ENCODE measurements at regions not wholly inside any gene's neighbourhood (a gene's known extent, or its start where the extent isn't known, plus 50 kb on each side); places are given as distances from the start of the nearest gene placed in this dataset.

DNA sequence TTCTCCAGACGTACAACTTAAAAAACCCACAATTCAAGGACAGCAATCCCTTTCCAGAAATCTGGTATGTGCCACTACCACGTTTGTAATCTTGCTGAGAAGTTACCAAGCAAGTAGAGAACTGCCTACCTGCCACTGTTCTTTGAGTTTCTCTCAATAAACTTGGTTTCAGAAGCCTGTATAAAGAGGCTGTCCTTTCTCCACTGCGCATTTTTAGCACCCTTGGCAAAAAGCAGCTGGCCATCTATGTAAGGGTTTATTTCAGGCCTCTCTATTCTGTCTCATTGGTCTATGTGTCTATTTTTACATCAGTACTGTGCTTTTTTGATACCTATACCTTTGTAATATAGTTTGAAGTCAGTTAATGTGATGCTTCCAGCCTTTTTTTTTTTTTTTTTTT, 665.1 kb upstream of the BRINP3 start:
- TF ChIP-seq, protein P1, sequence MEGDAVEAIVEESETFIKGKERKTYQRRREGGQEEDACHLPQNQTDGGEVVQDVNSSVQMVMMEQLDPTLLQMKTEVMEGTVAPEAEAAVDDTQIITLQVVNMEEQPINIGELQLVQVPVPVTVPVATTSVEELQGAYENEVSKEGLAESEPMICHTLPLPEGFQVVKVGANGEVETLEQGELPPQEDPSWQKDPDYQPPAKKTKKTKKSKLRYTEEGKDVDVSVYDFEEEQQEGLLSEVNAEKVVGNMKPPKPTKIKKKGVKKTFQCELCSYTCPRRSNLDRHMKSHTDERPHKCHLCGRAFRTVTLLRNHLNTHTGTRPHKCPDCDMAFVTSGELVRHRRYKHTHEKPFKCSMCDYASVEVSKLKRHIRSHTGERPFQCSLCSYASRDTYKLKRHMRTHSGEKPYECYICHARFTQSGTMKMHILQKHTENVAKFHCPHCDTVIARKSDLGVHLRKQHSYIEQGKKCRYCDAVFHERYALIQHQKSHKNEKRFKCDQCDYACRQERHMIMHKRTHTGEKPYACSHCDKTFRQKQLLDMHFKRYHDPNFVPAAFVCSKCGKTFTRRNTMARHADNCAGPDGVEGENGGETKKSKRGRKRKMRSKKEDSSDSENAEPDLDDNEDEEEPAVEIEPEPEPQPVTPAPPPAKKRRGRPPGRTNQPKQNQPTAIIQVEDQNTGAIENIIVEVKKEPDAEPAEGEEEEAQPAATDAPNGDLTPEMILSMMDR (IDR thresholded peaks at IDR 0.05), result no peak
- no peaks in the 10 kb centered on the region for H3K27me3 ChIP-seq (ENCODE audit: insufficient read depth in 3 of 3, low read length in 2 of 3)
- 40 to 58% (median 52%) methylated on average over 3 of the region's 3 CpGs for WGBS, 3 donors
- no peak overlapping the region for H3K4me3 ChIP-seq
- no peak for DNase-seq
- ATAC-seq, result no peak
- no peak overlapping the region for H3K27ac ChIP-seq
- H3K4me1 ChIP-seq, result no peaks in the 10 kb centered on the region
- intact Hi-C loops (cut with DNase I), result no loop called here
- no peaks in the 10 kb centered on the region for H3K9me3 ChIP-seq
- H3K36me3 ChIP-seq (ENCODE audit: insufficient read depth in 1 of 2, low read depth in 1 of 2), result no peaks in the 10 kb centered on the region

DNA sequence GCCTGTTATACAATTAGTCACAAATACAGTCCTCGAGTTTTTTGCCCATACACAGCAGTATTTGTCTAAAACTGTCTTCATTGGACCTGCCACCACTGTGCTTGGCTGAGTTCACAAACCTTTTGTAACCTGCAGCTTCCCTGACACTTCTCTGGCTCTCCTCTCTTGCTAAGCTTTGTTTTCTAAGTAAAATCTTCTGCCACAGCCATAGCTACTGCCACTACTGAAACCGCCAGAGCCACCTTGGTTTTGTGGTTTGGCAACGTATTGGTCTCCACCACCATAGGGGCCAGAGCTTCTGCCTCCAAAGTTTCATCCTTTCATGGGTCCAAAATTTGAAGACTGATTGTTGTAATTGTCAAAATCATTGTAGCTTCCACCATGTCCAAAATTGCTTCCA, 668.2 kb upstream of the BRINP3 start:
- DNase-seq (no peak), ATAC-seq (no peak)
- intact Hi-C loops (cut with DNase I), result no loop called here
- H3K9me3 ChIP-seq, result no peaks in the 10 kb centered on the region
- H3K36me3 ChIP-seq (ENCODE audit: insufficient read depth in 1 of 2, low read depth in 1 of 2), result no peaks in the 10 kb centered on the region
- WGBS, 3 donors, result 76 to 86% (median 85%) methylated on average over 3 of the region's 3 CpGs
- H3K27me3 ChIP-seq (ENCODE audit: insufficient read depth in 3 of 3, low read length in 2 of 3), result no peaks in the 10 kb centered on the region
- no peak overlapping the region for H3K4me3 ChIP-seq
- TF ChIP-seq, protein P1 (IDR thresholded peaks at IDR 0.05), result no peak
- H3K4me1 ChIP-seq, result no peaks in the 10 kb centered on the region
- no peak overlapping the region for H3K27ac ChIP-seq

DNA sequence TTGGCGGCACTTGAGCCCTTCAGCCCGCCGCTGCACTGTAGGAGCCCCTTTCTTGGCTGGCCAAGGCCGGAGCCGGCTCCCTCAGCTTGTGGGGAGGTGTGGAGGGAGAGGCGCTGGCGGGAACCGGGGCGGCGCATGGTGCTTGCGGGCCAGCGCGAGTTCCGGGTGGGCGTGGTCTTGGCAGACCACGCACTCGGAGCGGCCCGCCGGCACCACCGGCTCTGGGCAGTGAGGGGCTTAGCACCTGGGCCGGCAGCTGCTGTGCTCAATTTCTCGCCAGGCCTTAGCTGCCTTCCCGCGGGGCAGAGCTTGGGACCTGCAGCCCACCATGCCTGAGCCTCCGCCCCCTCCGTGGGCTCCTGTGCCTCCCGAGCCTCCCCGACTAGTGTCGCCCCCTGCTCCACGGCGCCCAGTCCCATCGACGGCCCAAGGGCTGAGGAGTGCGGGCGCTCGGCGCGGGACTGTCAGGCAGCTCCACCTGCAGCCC, 673.7 kb upstream of the BRINP3 start:
- intact Hi-C loops (cut with DNase I), result no loop called here
- H3K27ac ChIP-seq, result no peak overlapping the region
- H3K9me3 ChIP-seq, result no peaks in the 10 kb centered on the region
- WGBS, 3 donors, result 90 to 95% (median 93%) methylated on average over 30 to 39 of the region's 39 CpGs
- no peak overlapping the region for H3K4me3 ChIP-seq
- DNase-seq (peak; percentile 15 to 35), ATAC-seq (no peak)
- no peaks in the 10 kb centered on the region for H3K36me3 ChIP-seq (ENCODE audit: insufficient read depth in 1 of 2, low read depth in 1 of 2)
- H3K27me3 ChIP-seq (ENCODE audit: insufficient read depth in 3 of 3, low read length in 2 of 3), result no peaks in the 10 kb centered on the region
- TF ChIP-seq, protein P1 (IDR thresholded peaks at IDR 0.05), result no peak
- H3K4me1 ChIP-seq, result no peaks in the 10 kb centered on the region

DNA sequence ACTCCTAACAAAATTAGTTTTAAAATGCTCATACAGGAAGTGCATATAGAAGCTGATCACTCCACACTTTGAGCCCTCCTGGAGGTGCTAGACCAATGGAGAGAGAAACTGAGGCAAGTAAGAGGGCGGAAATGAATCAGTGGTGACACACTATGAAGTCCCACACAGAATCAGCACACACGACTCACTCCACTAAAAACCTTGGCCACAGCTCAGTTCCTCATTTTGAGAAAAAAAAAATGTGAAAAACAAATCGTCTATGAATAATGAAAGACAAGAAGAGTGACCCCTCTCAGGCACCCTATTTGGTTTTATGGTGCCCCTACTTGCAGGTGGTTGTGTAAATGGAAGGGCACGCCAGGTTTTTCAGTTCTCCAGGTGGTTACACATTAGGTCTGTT, 675.1 kb upstream of the BRINP3 start:
- DNase-seq, result no peak
- WGBS, 3 donors, result 77 to 79% (median 77%) methylated on average over 4 of the region's 4 CpGs

DNA sequence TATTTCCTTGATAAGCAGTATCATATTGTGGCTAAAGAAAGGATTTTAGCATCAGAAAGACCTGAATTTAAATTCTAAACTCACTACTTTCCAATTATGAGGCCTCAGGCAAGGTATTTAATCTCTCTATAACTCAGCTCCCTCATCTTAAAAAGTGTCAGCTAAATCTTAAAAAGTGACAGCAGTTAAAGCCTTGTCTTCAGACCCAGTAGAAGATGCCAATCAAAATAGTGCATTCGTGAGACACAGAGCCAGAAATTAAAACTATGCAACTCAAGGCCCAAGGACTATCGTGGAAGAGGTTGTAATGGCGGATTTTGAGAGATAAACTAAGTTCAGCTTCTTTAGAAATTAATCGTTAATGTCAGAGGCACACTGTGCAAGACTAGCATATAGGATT, 677.5 kb upstream of the BRINP3 start:
- H3K4me1 ChIP-seq, result no peaks in the 10 kb centered on the region
- no peak overlapping the region for H3K4me3 ChIP-seq
- DNase-seq (no peak), ATAC-seq (no peak)
- H3K27me3 ChIP-seq (ENCODE audit: insufficient read depth in 3 of 3, low read length in 2 of 3), result no peaks in the 10 kb centered on the region
- peaks cover 5% of the 10 kb centered on the region for H3K9me3 ChIP-seq
- intact Hi-C loops (cut with DNase I), result no loop called here
- H3K36me3 ChIP-seq (ENCODE audit: insufficient read depth in 1 of 2, low read depth in 1 of 2), result no peaks in the 10 kb centered on the region
- 49 to 70% (median 66%) methylated on average over 4 of the region's 4 CpGs for WGBS, 3 donors
- H3K27ac ChIP-seq, result no peak overlapping the region
- TF ChIP-seq, protein P1 (IDR thresholded peaks at IDR 0.05), result no peak

More for the DNA sequence above, 675.1 kb upstream of the BRINP3 start:
- H3K27ac ChIP-seq, result no peak overlapping the region
- H3K4me1 ChIP-seq, result no peaks in the 10 kb centered on the region
- intact Hi-C loops (cut with DNase I), result no loop called here
- ATAC-seq, result no peak
- H3K9me3 ChIP-seq, result no peaks in the 10 kb centered on the region
- no peak overlapping the region for H3K4me3 ChIP-seq
- H3K36me3 ChIP-seq (ENCODE audit: insufficient read depth in 1 of 2, low read depth in 1 of 2), result no peaks in the 10 kb centered on the region
- no peaks in the 10 kb centered on the region for H3K27me3 ChIP-seq (ENCODE audit: insufficient read depth in 3 of 3, low read length in 2 of 3)
- TF ChIP-seq, protein P1 (IDR thresholded peaks at IDR 0.05), result no peak

Data from psoas muscle (tissue), 7 donors.